Stimulated activated CD4-positive, alpha-beta T cell treated with anti-CD3 and anti-CD28 coated beads, Interleukin-1b, Interleukin-23, amount 100 ng/mL, for 4 hours (primary cell): ENCODE measurements at regions not wholly inside any gene's neighbourhood (a gene's known extent, or its start where the extent isn't known, plus 50 kb on each side); places are given as distances from the start of the nearest gene placed in this dataset.
"Not testable (repeated sequence)": the region's sequence is repeated elsewhere in the genome, so short reads cannot be mapped to it uniquely, and the experiment has no call there.

Experiments
- DNase-seq, 2 donors: peaks; one replicate each; pipeline ENCODE4 v3.0.0-alpha.2; 2020; ENCODE audit warnings: low read depth in 2 of 2

GRCh38 chr14:37842106-37842505 is 246.7 kb downstream of the TTC6 start:
- no peak for DNase-seq

GRCh38 chr14:37843954-37844607 is 248.7 kb downstream of the TTC6 start:
- DNase-seq: no peak

GRCh38 chr14:37844614-37845013 is 249.2 kb downstream of the TTC6 start:
- no peak for DNase-seq

GRCh38 chr14:37848985-37849621 is 253.7 kb downstream of the TTC6 start:
- DNase-seq: no peak

- DNase-seq: no peak
Measured at GRCh38 chr14:37851054-37851453, 255.6 kb downstream of the TTC6 start.

GRCh38 chr14:37855871-37856270 is 260.4 kb downstream of the TTC6 start:
- DNase-seq: no peak

GRCh38 chr14:37857774-37858266 is 262.4 kb downstream of the TTC6 start:
- no peak for DNase-seq

GRCh38 chr14:37858733-37859132 is 263.3 kb downstream of the TTC6 start:
- DNase-seq: no peak

GRCh38 chr14:37859177-37859576 is 263.7 kb downstream of the TTC6 start:
- DNase-seq: no peak

- DNase-seq: no peak
Measured at GRCh38 chr14:37862263-37862662, 266.8 kb downstream of the TTC6 start.

- no peak for DNase-seq
Measured at GRCh38 chr14:37864128-37864527, 268.7 kb downstream of the TTC6 start.

GRCh38 chr14:37864861-37865718 is 269.7 kb downstream of the TTC6 start:
- DNase-seq: no peak

GRCh38 chr14:37865719-37866549 is 270.5 kb downstream of the TTC6 start:
- DNase-seq: no peak

GRCh38 chr14:37869633-37870032 is 274.2 kb downstream of the TTC6 start:
- no peak for DNase-seq

- DNase-seq: no peak
Measured at GRCh38 chr14:37870170-37870569, 274.7 kb downstream of the TTC6 start.

- no peak for DNase-seq
Measured at GRCh38 chr14:37870632-37871346, 275.4 kb downstream of the TTC6 start.

- not testable (repeated sequence) for DNase-seq
Measured at GRCh38 chr14:37874065-37874428, 278.6 kb downstream of the TTC6 start.

GRCh38 chr14:37874429-37875109 is 279.1 kb downstream of the TTC6 start:
- peak; percentile 58 to 73 for DNase-seq

- no peak for DNase-seq
Measured at GRCh38 chr14:37888234-37888633, 292.8 kb downstream of the TTC6 start.

- no peak for DNase-seq
Measured at GRCh38 chr14:37889087-37889486, 293.7 kb downstream of the TTC6 start.
